GM12891 (cell line): ENCODE measurements at regions not wholly inside any gene's neighbourhood (a gene's known extent, or its start where the extent isn't known, plus 50 kb on each side); places are given as distances from the start of the nearest gene placed in this dataset.
"Not testable (repeated sequence)": the region's sequence is repeated elsewhere in the genome, so short reads cannot be mapped to it uniquely, and the experiment has no call there.

Experiments used
- DNase-seq: peaks from one replicate; pipeline ENCODE4 v3.0.0; 2011; ENCODE audit warnings: low spot score; ENCODE audit not compliant: insufficient read length
- FAIRE-seq: peaks from 2 replicates; lab custom pipeline; 2011; peaks lifted over from hg19 to GRCh38; lab: Jason Lieb, UNC
- PAX5 ChIP-seq: IDR thresholded peaks from 2 replicates; pipeline ENCODE4 v1.6.1; 2011; ENCODE audit warnings: low read length, moderate library complexity, mild to moderate bottlenecking; ENCODE audit not compliant: insufficient read depth, severe bottlenecking
- POLR2A ChIP-seq: IDR thresholded peaks from 2 replicates; pipeline ENCODE4 v1.6.1; 2011; ENCODE audit warnings: low read depth, low read length, control low read depth
- POLR2AphosphoS5 ChIP-seq: IDR thresholded peaks from 2 replicates; pipeline ENCODE4 v1.6.1; 2011; ENCODE audit warnings: low read depth, low read length, control low read depth
- POU2F2 ChIP-seq: IDR thresholded peaks from 2 replicates; pipeline ENCODE4 v1.6.1; 2011; ENCODE audit warnings: low read depth, mild to moderate bottlenecking, control low read depth, low read length, moderate library complexity
- SPI1 ChIP-seq: IDR thresholded peaks from 2 replicates; pipeline ENCODE4 v1.6.1; 2011; ENCODE audit warnings: low read depth, low read length, control low read depth
- TAF1 ChIP-seq: IDR thresholded peaks from 2 replicates; pipeline ENCODE4 v1.6.1; 2011; ENCODE audit warnings: low read depth, low read length, control low read depth

GRCh38 chr10:37478381-37478780 is 353.0 kb downstream of the ANKRD30A start:
- TF ChIP-seq POLR2AphosphoS5 (no peak), SPI1 (no peak), POLR2A (no peak), POU2F2 (no peak), PAX5 (no peak), TAF1 (no peak)
- no peak for DNase-seq
- FAIRE-seq: no peak

- no peak for FAIRE-seq
- DNase-seq: no peak
- TF ChIP-seq POU2F2 (no peak), TAF1 (no peak), POLR2A (no peak), SPI1 (no peak), POLR2AphosphoS5 (no peak), PAX5 (no peak)
Measured at GRCh38 chr10:37476285-37476684, 350.9 kb downstream of the ANKRD30A start.

DNA sequence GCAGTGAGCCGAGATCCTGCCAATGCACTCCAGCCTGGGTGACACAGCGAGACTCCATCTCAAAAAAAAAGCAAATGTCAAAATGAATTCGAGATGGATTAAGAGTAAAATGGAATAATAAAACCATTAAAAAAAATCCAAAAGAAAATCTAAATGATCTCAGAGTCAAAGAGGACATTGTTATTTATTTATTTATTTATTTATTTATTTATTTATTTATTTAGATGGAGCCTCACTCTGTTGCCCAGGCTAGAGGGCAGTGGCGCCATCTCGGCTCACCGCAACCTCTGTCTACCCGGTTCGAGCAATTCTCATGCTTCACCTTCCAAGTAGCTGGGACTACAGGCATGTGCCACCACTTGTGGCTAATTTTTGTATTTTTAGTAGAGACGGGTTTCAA is 349.2 kb downstream of the ANKRD30A start:
- TF ChIP-seq SPI1: no peak
- no peak for TF ChIP-seq POLR2AphosphoS5
- no peak for TF ChIP-seq POU2F2
- TF ChIP-seq POLR2A: no peak
- TF ChIP-seq PAX5: no peak
- TF ChIP-seq TAF1: no peak
- no peak for FAIRE-seq
- no peak for DNase-seq

- no peak for TF ChIP-seq POLR2AphosphoS5
- no peak for TF ChIP-seq POU2F2
- no peak for TF ChIP-seq POLR2A
- TF ChIP-seq PAX5: no peak
- no peak for TF ChIP-seq SPI1
- TF ChIP-seq TAF1: no peak
- no peak for FAIRE-seq
- DNase-seq: no peak
Measured at GRCh38 chr10:37473906-37474305, 348.5 kb downstream of the ANKRD30A start.

GRCh38 chr10:37467246-37467645 is 341.8 kb downstream of the ANKRD30A start:
- TF ChIP-seq POU2F2 (no peak), SPI1 (no peak), PAX5 (no peak), POLR2AphosphoS5 (no peak), TAF1 (no peak), POLR2A (no peak)
- FAIRE-seq (no peak), DNase-seq (no peak)

- FAIRE-seq: no peak
- DNase-seq: no peak
- TF ChIP-seq POLR2A (no peak), POLR2AphosphoS5 (no peak), POU2F2 (no peak), PAX5 (no peak), TAF1 (no peak), SPI1 (no peak)
Measured at GRCh38 chr10:37456456-37456855, 331.1 kb downstream of the ANKRD30A start.

GRCh38 chr10:37448161-37448560 is 322.8 kb downstream of the ANKRD30A start:
- DNase-seq: no peak
- no peak for TF ChIP-seq POLR2AphosphoS5
- no peak for FAIRE-seq

- TF ChIP-seq POLR2AphosphoS5 (no peak), POLR2A (no peak), SPI1 (no peak), TAF1 (no peak), POU2F2 (no peak), PAX5 (no peak)
- no peak for DNase-seq
- no peak for FAIRE-seq
Measured at GRCh38 chr10:37442882-37443281, 317.5 kb downstream of the ANKRD30A start.

DNA sequence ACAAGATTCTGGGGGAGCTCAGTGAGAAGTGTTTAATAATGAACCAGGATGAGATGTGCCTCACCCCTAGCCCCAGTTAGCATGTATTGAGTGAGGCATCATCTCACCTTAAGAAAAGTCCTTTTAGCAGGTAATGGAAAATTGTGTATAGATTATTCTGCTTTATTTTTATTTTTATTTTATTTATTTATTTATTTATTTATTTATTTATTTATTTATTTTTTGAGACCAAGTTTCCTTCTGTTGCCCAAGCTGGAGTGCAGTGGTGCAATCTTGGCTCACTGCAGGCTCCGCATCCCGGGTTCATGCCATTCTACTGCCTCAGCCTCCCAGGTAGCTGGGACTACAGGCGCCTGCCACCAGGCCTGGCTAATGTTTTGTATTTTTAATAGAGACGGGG is 315.8 kb downstream of the ANKRD30A start:
- FAIRE-seq, DNase-seq: not testable (repeated sequence)

DNA sequence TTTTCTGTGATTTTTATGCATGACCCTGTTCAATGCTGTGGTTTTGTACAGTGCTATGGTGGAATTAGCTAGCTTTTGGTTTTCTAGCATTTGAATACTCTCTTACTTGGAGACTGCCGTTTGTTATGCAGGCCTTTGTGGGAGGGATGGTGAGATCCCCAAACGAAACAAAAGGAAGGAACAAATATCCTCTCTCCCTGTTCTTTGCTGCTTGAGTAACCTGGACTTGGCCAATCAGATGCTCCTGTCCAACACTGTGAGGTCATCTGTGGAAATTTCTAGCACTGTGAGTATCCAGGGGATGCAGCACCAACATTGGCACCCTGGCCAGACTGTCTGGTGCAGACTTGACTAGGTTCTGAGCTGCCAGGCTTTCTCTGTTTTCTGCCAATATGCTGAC is 314.4 kb downstream of the ANKRD30A start:
- DNase-seq: no peak
- TF ChIP-seq POLR2A (no peak), POU2F2 (no peak), SPI1 (no peak), TAF1 (no peak), PAX5 (no peak), POLR2AphosphoS5 (no peak)
- no peak for FAIRE-seq
